A549 (cell line): ENCODE measurements at regions not wholly inside any gene's neighbourhood (a gene's known extent, or its start where the extent isn't known, plus 50 kb on each side); places are given as distances from the start of the nearest gene placed in this dataset.

Source experiments
- ATAC-seq, 2 experiments: fragments of 200-7000 bp in 1 of 2; fragments of >200 bp in 1 of 2; cut with Nextera tagmentation in 1 of 2; cut with Tn5 transposase in 1 of 2; 3 replicates each; pipeline versions ENCODE4 v1.8.0 to v1.9.1; 2018 to 2020; ENCODE audit warnings: mild to moderate bottlenecking in 1 of 2, moderate library complexity in 1 of 2
- CTCF ChIA-PET: fragments of 300-600 bp; sonication (Branson Sonifier 250); formaldehyde crosslinking; extraction: SDS; loops from one replicate; lab custom pipeline; 2021; ENCODE audit warnings: antibody characterized with exemption, inconsistent platforms; lab: Yijun Ruan, JAX
- POLR2A ChIA-PET: fragments of 350-600 bp; formaldehyde crosslinking; extraction: SDS; loops from one replicate; lab custom pipeline; 2021; ENCODE audit warnings: antibody characterized with exemption, inconsistent platforms; lab: Yijun Ruan, JAX
- DNase-seq, 2 experiments: peaks; one replicate each; pipeline versions ENCODE4 v3.0.0 to v3.0.0-alpha.2; 2011 to 2016; ENCODE audit warnings: low read depth in 1 of 2, low spot score in 1 of 2
- FAIRE-seq: peaks from 2 replicates; lab custom pipeline; 2011; peaks lifted over from hg19 to GRCh38; lab: Jason Lieb, UNC
- H3K27ac ChIP-seq, 2 experiments: fragments of >200 bp; sonication (Bioruptor Twin); formaldehyde crosslinking; 3 replicates each; pipeline ENCODE4 v1.5.1; 2016 to 2017
- H3K4me1 ChIP-seq: fragments of >200 bp; sonication (Bioruptor Twin); formaldehyde crosslinking; 3 replicates; pipeline ENCODE4 v1.6.1; 2016
- H3K4me2 ChIP-seq: fragments of >200 bp; sonication (Bioruptor Twin); formaldehyde crosslinking; 3 replicates; pipeline ENCODE4 v1.6.1; 2016
- H3K4me3 ChIP-seq: fragments of >200 bp; sonication (Bioruptor Twin); formaldehyde crosslinking; 3 replicates; pipeline ENCODE4 v1.5.1; 2016
- H3K9me3 ChIP-seq: fragments of >200 bp; sonication (Bioruptor Twin); formaldehyde crosslinking; 3 replicates; pipeline ENCODE4 v1.6.1; 2016
- ATOH8 ChIP-seq: fragments of 250-450 bp; sonication (Bioruptor Pico); IDR thresholded peaks from 2 replicates; pipeline ENCODE4 v1.5.0; 2020; ENCODE audit warnings: low read depth, mild to moderate bottlenecking, moderate library complexity
- CBX2 ChIP-seq: fragments of 200-600 bp; sonication (generic); IDR thresholded peaks from 2 replicates; pipeline ENCODE4 v1.6.1; 2016; ENCODE audit warnings: low read depth, mild to moderate bottlenecking, borderline replicate concordance
- CTCF ChIP-seq: fragments of >200 bp; sonication (Bioruptor Twin); formaldehyde crosslinking; IDR thresholded peaks from 3 replicates; pipeline ENCODE4 v1.5.1; 2016
- FOSB ChIP-seq: fragments of 250-450 bp; sonication (Bioruptor Pico); IDR thresholded peaks from 2 replicates; pipeline ENCODE4 v1.5.0; 2020; ENCODE audit warnings: mild to moderate bottlenecking, moderate library complexity
- FOSL2 ChIP-seq, 2 experiments: fragments of 450-650 bp in 1 of 2; fragments of >200 bp in 1 of 2; sonication (Bioruptor Twin) in 1 of 2; formaldehyde crosslinking; IDR thresholded peaks; 2 replicates each; pipeline versions ENCODE4 v1.5.0 to v1.6.1; 2016 to 2020; ENCODE audit warnings: mild to moderate bottlenecking in 1 of 2, moderate library complexity in 1 of 2
- GATA3 ChIP-seq: IDR thresholded peaks from 2 replicates; pipeline ENCODE4 v1.6.1; 2012; ENCODE audit warnings: borderline replicate concordance
- HDAC2 ChIP-seq: fragments of 200-600 bp; sonication (generic); IDR thresholded peaks from 2 replicates; pipeline ENCODE4 v1.6.1; 2016
- HEYL ChIP-seq: fragments of 250-450 bp; sonication (Bioruptor Pico); IDR thresholded peaks from 2 replicates; pipeline ENCODE4 v1.8.0; 2021; ENCODE audit warnings: mild to moderate bottlenecking, moderate library complexity
- HOXA7 ChIP-seq: fragments of 250-450 bp; sonication (Bioruptor Pico); IDR thresholded peaks from 2 replicates; pipeline ENCODE4 v1.5.0; 2020; ENCODE audit warnings: mild to moderate bottlenecking, moderate library complexity
- HOXB13 ChIP-seq: fragments of 250-450 bp; sonication (Bioruptor Pico); IDR thresholded peaks from 2 replicates; pipeline ENCODE4 v1.5.0; 2020; ENCODE audit warnings: low read depth, mild to moderate bottlenecking, moderate library complexity
- KDM1A ChIP-seq: fragments of 200-600 bp; sonication (generic); IDR thresholded peaks from 2 replicates; pipeline ENCODE4 v1.6.1; 2016; ENCODE audit warnings: low read depth, mild to moderate bottlenecking
- MAZ ChIP-seq: fragments of 150-350 bp; IDR thresholded peaks from 2 replicates; pipeline ENCODE4 v1.6.1; 2014; ENCODE audit warnings: antibody characterized with exemption, low read depth, low read length, borderline replicate concordance
- MYC ChIP-seq: IDR thresholded peaks from 2 replicates; pipeline ENCODE4 v1.6.1; 2012; ENCODE audit warnings: mild to moderate bottlenecking, inconsistent platforms, low read length, improper control_type of control experiment, borderline replicate concordance
- NR3C1 ChIP-seq: fragments of >200 bp; sonication (Bioruptor Twin); formaldehyde crosslinking; IDR thresholded peaks from 3 replicates; pipeline ENCODE4 v1.6.1; 2017
- PBX3 ChIP-seq: IDR thresholded peaks from 2 replicates; pipeline ENCODE4 v1.6.1; 2012
- POLR2AphosphoS2 ChIP-seq: conservative IDR thresholded peaks from 2 replicates; pipeline ENCODE4 v1.6.1; 2012; ENCODE audit warnings: low read length, improper control_type of control experiment, inconsistent platforms
- RAD21 ChIP-seq, 2 experiments: fragments of >200 bp in 1 of 2; sonication (Bioruptor Twin) in 1 of 2; formaldehyde crosslinking in 1 of 2; IDR thresholded peaks in 1 of 2; conservative IDR thresholded peaks in 1 of 2; 2 replicates in 1 of 2; 3 replicates in 1 of 2; pipeline ENCODE4 v1.6.1; 2012 to 2018; ENCODE audit warnings: inconsistent platforms in 1 of 2
- RARB ChIP-seq: fragments of 250-450 bp; sonication (Bioruptor Pico); IDR thresholded peaks from 2 replicates; pipeline ENCODE4 v1.8.0; 2021; ENCODE audit warnings: mild to moderate bottlenecking, moderate library complexity
- RFX5 ChIP-seq: fragments of 450-650 bp; IDR thresholded peaks from 2 replicates; pipeline ENCODE4 v1.7.1; 2014; ENCODE audit warnings: antibody characterized with exemption, mild to moderate bottlenecking, moderate library complexity
- SMC3 ChIP-seq: fragments of >200 bp; sonication (Bioruptor Twin); formaldehyde crosslinking; IDR thresholded peaks from 3 replicates; pipeline ENCODE4 v1.6.1; 2018; ENCODE audit warnings: inconsistent platforms
- SREBF2 ChIP-seq: fragments of 450-650 bp; IDR thresholded peaks from 2 replicates; pipeline ENCODE4 v1.6.1; 2014; ENCODE audit warnings: mild to moderate bottlenecking, moderate library complexity
- TFCP2L1 ChIP-seq: fragments of 250-450 bp; sonication (Bioruptor Pico); IDR thresholded peaks from 2 replicates; pipeline ENCODE4 v1.5.0; 2021; ENCODE audit warnings: mild to moderate bottlenecking
- TP53 ChIP-seq: fragments of 250-450 bp; sonication (Bioruptor Pico); IDR thresholded peaks from 2 replicates; pipeline ENCODE4 v1.5.0; 2021; ENCODE audit warnings: mild to moderate bottlenecking, moderate library complexity
- USF2 ChIP-seq: fragments of 450-650 bp; IDR thresholded peaks from 2 replicates; pipeline ENCODE4 v1.6.1; 2014; ENCODE audit warnings: antibody characterized with exemption
- ZC3H11A ChIP-seq: fragments of 450-650 bp; IDR thresholded peaks from 2 replicates; pipeline ENCODE4 v1.6.1; 2014; ENCODE audit warnings: antibody characterized with exemption, mild to moderate bottlenecking
- WGBS: methylation state at CpG from one replicate; pipeline ENCODE4 v1.1.6; 2017; ENCODE audit errors: missing lambda C conversion rate; 5-methylcytosine and 5-hydroxymethylcytosine counted together
- TF ChIP-seq, protein P1 (sequence below): fragments of 250-450 bp; sonication (Bioruptor Pico); IDR thresholded peaks from 2 replicates; pipeline ENCODE4 v1.5.0; 2021; ENCODE audit warnings: mild to moderate bottlenecking, moderate library complexity, borderline replicate concordance

DNA sequence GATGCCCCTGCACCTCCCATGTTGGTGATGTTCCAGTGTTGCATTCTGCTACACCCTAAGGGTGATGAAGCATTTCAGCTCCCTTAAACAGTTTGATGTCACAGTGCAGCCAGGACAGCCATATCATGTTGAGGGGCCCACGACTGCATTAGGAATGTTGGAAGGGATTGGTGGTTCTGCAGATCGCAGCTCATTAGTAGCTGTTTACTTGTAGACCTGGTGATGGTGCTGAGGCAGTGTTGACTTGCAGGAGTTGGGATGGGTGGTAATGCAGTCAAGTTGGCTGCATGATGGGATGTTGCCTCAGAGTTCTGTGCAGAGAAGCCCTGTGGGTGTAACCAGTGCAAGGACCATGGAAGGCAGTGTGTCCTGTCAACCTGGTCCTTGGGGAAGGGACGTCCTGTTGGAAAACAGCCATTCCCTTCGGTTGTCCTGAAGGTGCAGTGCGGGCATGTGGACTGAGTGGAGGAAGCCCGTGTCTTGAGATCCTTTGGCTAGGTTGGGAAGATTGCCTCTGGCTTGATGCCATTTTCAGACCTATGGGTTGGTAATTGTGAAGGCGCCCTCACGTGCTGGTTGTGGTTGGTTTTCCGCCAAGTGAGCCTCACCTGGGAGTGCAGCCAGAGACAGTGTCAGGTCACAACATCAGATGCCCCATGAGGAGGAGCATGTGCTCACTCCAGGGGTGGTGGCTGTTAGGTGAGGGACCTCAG lies 100.7 kb downstream of the SNRPN start:
- ATAC-seq = no peak
- TF ChIP-seq TFCP2L1 (no peak), ATOH8 (no peak), SREBF2 (no peak), RFX5 (no peak), HOXA7 (CRISPR knock-in tag) (no peak), HDAC2 (no peak), PBX3 (no peak), MYC (no peak), NR3C1 (no peak), FOSB (CRISPR knock-in tag) (no peak)
- TF ChIP-seq, all 56 proteins: peak for 0
- DNase-seq = no peak
- H3K4me1 ChIP-seq = no peaks in the 10 kb centered on the region
- WGBS = 93% methylated on average over 5 of the region's 9 CpGs
- no peak overlapping the region for H3K4me3 ChIP-seq
- CTCF ChIA-PET = no interaction called here
- FAIRE-seq = no peak
- POLR2A ChIA-PET = no interaction called here
- H3K4me2 ChIP-seq = no peak overlapping the region
- H3K9me3 ChIP-seq = peaks cover 65% of the 10 kb centered on the region; the same call in 2 of the 3 replicates
- no peak overlapping the region for H3K27ac ChIP-seq

DNA sequence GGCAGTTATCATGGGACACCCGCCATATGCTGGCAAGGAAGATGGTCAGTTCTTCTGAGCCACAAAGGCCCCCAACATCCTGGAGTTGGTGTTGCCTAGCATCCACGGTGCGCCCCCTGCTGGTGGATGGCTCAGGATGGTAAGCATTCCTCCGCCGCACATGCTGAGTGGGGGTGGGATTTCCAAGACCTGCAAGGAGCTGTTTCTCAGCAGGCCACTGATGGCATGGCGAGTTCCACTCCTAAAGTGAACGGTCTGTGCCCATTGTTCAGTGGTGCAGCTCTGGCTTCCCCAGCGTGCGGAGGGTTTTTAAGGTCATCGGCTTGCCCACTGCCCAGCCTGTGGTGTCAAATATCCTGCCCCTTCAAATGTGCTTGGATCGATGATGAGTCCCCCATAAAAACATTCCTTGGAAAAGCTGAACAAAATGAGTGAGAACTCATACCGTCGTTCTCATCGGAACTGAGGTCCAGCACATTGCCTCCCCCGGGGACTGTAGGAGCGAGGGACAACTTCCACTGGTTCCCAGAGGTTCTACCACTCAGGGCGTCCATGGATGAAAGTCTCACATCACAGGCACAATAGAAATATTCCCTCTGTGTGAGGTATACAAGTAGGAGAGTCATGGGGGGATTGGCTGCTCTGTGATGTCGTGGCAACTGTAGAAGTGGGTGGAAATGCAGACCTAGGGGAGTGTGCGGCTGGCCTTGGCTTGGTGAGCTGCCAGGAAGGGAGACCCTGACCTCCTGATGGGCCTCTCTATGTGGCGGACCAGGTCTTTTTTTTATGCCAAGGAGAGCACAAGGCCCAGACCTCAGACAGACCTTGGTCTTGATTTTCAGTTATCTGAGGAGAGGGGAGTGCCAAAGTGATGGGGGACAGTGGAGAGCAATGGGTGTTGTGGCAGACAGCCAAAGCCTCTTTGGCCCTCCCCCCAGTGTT lies 102.0 kb downstream of the SNRPN start:
- H3K4me2 ChIP-seq = no peak overlapping the region
- no peaks in the 10 kb centered on the region for H3K4me1 ChIP-seq
- 92% methylated on average over 12 of the region's 20 CpGs for WGBS
- peak in 1 of 2 experiments; percentile 10 for DNase-seq
- ChIA-PET CTCF (no interaction called here), POLR2A (no interaction called here)
- TF ChIP-seq TP53 (CRISPR knock-in tag) (no peak), USF2 (no peak), ZC3H11A (no peak), KDM1A (no peak)
- H3K27ac ChIP-seq = no peak overlapping the region
- no peak for ATAC-seq
- H3K9me3 ChIP-seq = peaks cover 64% of the 10 kb centered on the region; the same call in 2 of the 3 replicates
- H3K4me3 ChIP-seq = no peak overlapping the region
- no peak for FAIRE-seq

DNA sequence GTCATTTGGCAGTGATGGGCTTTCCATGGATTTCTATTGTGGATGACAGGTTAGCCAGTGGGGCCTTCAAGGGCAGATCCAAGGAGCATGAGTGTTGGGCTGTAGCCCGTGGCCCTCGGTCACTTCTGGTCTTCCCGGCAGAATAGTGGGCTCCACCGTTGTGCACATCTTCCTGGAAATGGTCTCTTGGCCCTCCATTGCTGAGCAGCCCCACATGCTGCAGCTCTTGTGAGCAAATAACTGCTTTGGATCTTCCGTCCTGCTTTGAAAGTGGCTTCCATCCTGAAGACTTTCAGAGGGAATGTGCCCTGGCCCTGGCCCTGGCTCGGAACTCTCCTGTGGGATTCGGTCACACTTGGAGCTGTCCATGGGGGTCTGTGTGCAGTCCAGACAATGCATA lies 102.8 kb downstream of the SNRPN start:
- ATAC-seq (no peak), FAIRE-seq (no peak), DNase-seq (no peak)
- no peaks in the 10 kb centered on the region for H3K4me1 ChIP-seq
- 87% methylated on average over 7 of the region's 7 CpGs for WGBS
- H3K27ac ChIP-seq = no peak overlapping the region
- no peak overlapping the region for H3K4me2 ChIP-seq
- ChIA-PET POLR2A (interaction anchor here (0.6 kb wide), 1 partner anchor 246 kb away, joined by 3 read pairs; no protein-coding TSS in a partner anchor), CTCF (no interaction called here)
- no peak overlapping the region for H3K4me3 ChIP-seq
- H3K9me3 ChIP-seq = peaks cover 67% of the 10 kb centered on the region; the same call in 2 of the 3 replicates
- no peak for TF ChIP-seq CBX2
- TF ChIP-seq SMC3 = no peak
- TF ChIP-seq CTCF = no peak
- TF ChIP-seq, protein P1, sequence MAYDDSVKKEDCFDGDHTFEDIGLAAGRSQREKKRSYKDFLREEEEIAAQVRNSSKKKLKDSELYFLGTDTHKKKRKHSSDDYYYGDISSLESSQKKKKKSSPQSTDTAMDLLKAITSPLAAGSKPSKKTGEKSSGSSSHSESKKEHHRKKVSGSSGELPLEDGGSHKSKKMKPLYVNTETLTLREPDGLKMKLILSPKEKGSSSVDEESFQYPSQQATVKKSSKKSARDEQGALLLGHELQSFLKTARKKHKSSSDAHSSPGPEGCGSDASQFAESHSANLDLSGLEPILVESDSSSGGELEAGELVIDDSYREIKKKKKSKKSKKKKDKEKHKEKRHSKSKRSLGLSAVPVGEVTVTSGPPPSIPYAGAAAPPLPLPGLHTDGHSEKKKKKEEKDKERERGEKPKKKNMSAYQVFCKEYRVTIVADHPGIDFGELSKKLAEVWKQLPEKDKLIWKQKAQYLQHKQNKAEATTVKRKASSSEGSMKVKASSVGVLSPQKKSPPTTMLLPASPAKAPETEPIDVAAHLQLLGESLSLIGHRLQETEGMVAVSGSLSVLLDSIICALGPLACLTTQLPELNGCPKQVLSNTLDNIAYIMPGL (CRISPR knock-in tag) = no peak
- TF ChIP-seq HEYL (CRISPR knock-in tag) = no peak
- TF ChIP-seq RAD21 (conservative IDR thresholded peaks at IDR 0.05 in 1 of 2, IDR thresholded peaks at IDR 0.05 in 1 of 2) = no peak
- TF ChIP-seq HOXB13 (CRISPR knock-in tag) = no peak
- TF ChIP-seq MAZ = no peak
- no peak for TF ChIP-seq GATA3
- no peak for TF ChIP-seq POLR2AphosphoS2
- no peak for TF ChIP-seq FOSL2 (IDR thresholded peaks at IDR 0.05)
- no peak for TF ChIP-seq FOSL2 (CRISPR knock-in tag; IDR thresholded peaks at IDR 0.05)
- no peak for TF ChIP-seq RARB
- no peak for TF ChIP-seq TP53 (CRISPR knock-in tag)
